ENCODE measurements at regions not wholly inside any gene's neighbourhood (a gene's known extent, or its start where the extent isn't known, plus 50 kb on each side); places are given as distances from the start of the nearest gene placed in this dataset.

DNA sequence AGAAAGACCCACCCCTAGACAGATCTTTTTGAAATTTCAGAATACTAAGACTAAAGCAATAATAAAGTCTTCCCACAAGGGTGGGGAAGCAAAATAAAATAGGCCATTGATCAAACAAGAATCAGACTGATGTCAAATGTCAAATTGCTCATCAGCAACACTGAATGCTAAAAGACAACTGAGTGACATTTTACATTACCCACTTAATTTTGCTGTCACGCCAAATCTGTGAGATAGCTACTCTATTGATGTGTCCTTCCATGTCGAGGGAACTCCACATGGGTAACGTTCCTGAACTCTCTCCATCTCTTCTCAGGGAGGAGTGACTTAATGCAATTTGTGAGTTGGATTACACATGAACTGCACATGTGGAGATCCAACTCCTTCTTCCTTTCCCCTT lies 271.7 kb upstream of the CAMK1G start:
- TF ChIP-seq EP300 (IDR thresholded peaks at IDR 0.05): no peak
- TF ChIP-seq, protein P1, sequence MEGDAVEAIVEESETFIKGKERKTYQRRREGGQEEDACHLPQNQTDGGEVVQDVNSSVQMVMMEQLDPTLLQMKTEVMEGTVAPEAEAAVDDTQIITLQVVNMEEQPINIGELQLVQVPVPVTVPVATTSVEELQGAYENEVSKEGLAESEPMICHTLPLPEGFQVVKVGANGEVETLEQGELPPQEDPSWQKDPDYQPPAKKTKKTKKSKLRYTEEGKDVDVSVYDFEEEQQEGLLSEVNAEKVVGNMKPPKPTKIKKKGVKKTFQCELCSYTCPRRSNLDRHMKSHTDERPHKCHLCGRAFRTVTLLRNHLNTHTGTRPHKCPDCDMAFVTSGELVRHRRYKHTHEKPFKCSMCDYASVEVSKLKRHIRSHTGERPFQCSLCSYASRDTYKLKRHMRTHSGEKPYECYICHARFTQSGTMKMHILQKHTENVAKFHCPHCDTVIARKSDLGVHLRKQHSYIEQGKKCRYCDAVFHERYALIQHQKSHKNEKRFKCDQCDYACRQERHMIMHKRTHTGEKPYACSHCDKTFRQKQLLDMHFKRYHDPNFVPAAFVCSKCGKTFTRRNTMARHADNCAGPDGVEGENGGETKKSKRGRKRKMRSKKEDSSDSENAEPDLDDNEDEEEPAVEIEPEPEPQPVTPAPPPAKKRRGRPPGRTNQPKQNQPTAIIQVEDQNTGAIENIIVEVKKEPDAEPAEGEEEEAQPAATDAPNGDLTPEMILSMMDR (IDR thresholded peaks at IDR 0.05): no peak
- TF ChIP-seq POLR2A (IDR thresholded peaks at IDR 0.05): no peak
